ENCODE measurements at regions not wholly inside any gene's neighbourhood (a gene's known extent, or its start where the extent isn't known, plus 50 kb on each side); places are given as distances from the start of the nearest gene placed in this dataset.
A peak's percentile ranks its signal among the peaks of the same experiment; 100 is the strongest.

GRCh38 chr13:88701551-88701950 is 1030.4 kb downstream of the SLITRK5 start:
- DNase-seq: no peak
- Histone ChIP-seq H3K27ac (no peak overlapping the region), H3K9me3 (no peaks in the 10 kb centered on the region), H3K4me1 (peaks cover 0 to 21% (median 0%) of the 10 kb centered on the region in 3 donors), H3K36me3 (no peaks in the 10 kb centered on the region), H3K27me3 (no peaks in the 10 kb centered on the region), H3K4me3 (no peak overlapping the region)
- TF ChIP-seq POLR2A (IDR thresholded peaks at IDR 0.05) (no peak), CTCF (IDR thresholded peaks at IDR 0.05) (no peak)
- intact Hi-C loops (cut with DNase I): no loop called here

- intact Hi-C loops (cut with DNase I): no loop called here
- Histone ChIP-seq H3K4me3 (peak overlapping the region in 3 of 4 donors; percentile 26 to 50 (median 30)), H3K9me3 (no peaks in the 10 kb centered on the region), H3K27ac (peak overlapping the region in 2 of 4 donors; percentile 23 to 43), H3K4me1 (peaks cover 0 to 21% (median 0%) of the 10 kb centered on the region in 3 donors), H3K27me3 (no peaks in the 10 kb centered on the region), H3K36me3 (no peaks in the 10 kb centered on the region)
- TF ChIP-seq CTCF (IDR thresholded peaks at IDR 0.05) (no peak), POLR2A (IDR thresholded peaks at IDR 0.05) (no peak)
- 31 to 40% methylated on average over 7 of the region's 7 CpGs for WGBS, 2 donors
- DNase-seq: no peak
These were observed 1033.6 kb downstream of the SLITRK5 start for GRCh38 chr13:88704600-88705275.

- intact Hi-C loops (cut with DNase I): no loop called here
- H3K4me1 ChIP-seq: peaks cover 0 to 11% (median 0%) of the 10 kb centered on the region in 3 donors
- no peaks in the 10 kb centered on the region for H3K36me3 ChIP-seq
- DNase-seq: no peak
- no peaks in the 10 kb centered on the region for H3K9me3 ChIP-seq
- H3K4me3 ChIP-seq: no peak overlapping the region
- H3K27ac ChIP-seq: no peak overlapping the region
- no peaks in the 10 kb centered on the region for H3K27me3 ChIP-seq
- no peak for TF ChIP-seq CTCF (IDR thresholded peaks at IDR 0.05)
These were observed 1036.5 kb downstream of the SLITRK5 start for GRCh38 chr13:88707646-88708045.

- no peak overlapping the region for H3K27ac ChIP-seq
- no peak overlapping the region for H3K4me3 ChIP-seq
- intact Hi-C loops (cut with DNase I): no loop called here
- H3K27me3 ChIP-seq: no peaks in the 10 kb centered on the region
- no peaks in the 10 kb centered on the region for H3K36me3 ChIP-seq
- no peaks in the 10 kb centered on the region for H3K9me3 ChIP-seq
- WGBS, 2 donors: 91 to 94% methylated on average over 15 to 17 of the region's 22 CpGs
- no peak for DNase-seq
- H3K4me1 ChIP-seq: no peaks in the 10 kb centered on the region
- TF ChIP-seq POLR2A (IDR thresholded peaks at IDR 0.05) (no peak), CTCF (IDR thresholded peaks at IDR 0.05) (no peak)
These were observed 1046.8 kb downstream of the SLITRK5 start for GRCh38 chr13:88717946-88718345.

- Histone ChIP-seq H3K9me3 (no peaks in the 10 kb centered on the region), H3K36me3 (no peaks in the 10 kb centered on the region), H3K4me3 (no peak overlapping the region), H3K27ac (no peak overlapping the region), H3K4me1 (no peaks in the 10 kb centered on the region), H3K27me3 (no peaks in the 10 kb centered on the region)
- intact Hi-C loops (cut with DNase I): no loop called here
- no peak for DNase-seq
- 61 to 71% methylated on average over 1 of the region's 1 CpG for WGBS, 2 donors
- TF ChIP-seq POLR2A (IDR thresholded peaks at IDR 0.05): no peak
- no peak for TF ChIP-seq CTCF (IDR thresholded peaks at IDR 0.05)
These were observed 1047.6 kb downstream of the SLITRK5 start for GRCh38 chr13:88718781-88719180.

Measured in esophagus squamous epithelium (tissue), 5 donors.